IMR-90 (cell line): ENCODE measurements at regions not wholly inside any gene's neighbourhood (a gene's known extent, or its start where the extent isn't known, plus 50 kb on each side); places are given as distances from the start of the nearest gene placed in this dataset.

Experiments
- CTCF ChIP-seq: conservative IDR thresholded peaks from 2 replicates; pipeline ENCODE4 v1.5.1; 2012; ENCODE audit warnings: mild to moderate bottlenecking, low read depth, low read length, improper control_type of control experiment
- POLR2A ChIP-seq: IDR thresholded peaks from 2 replicates; pipeline ENCODE4 v1.6.1; 2012; ENCODE audit warnings: mild to moderate bottlenecking, low read depth, low read length

- TF ChIP-seq POLR2A, result no peak
- TF ChIP-seq CTCF, result no peak
Measured at GRCh38 chr15:53189860-53190259, 399.7 kb upstream of the ONECUT1 start.
